GM12892 (cell line): ENCODE measurements at regions not wholly inside any gene's neighbourhood (a gene's known extent, or its start where the extent isn't known, plus 50 kb on each side); places are given as distances from the start of the nearest gene placed in this dataset.

Experiments
- DNase-seq: peaks from one replicate; pipeline ENCODE4 v3.0.0; 2011; ENCODE audit not compliant: insufficient read length
- FAIRE-seq: peaks from 2 replicates; lab custom pipeline; 2011; peaks lifted over from hg19 to GRCh38; lab: Jason Lieb, UNC
- POLR2A ChIP-seq: IDR thresholded peaks from 2 replicates; pipeline ENCODE4 v1.6.1; 2011; ENCODE audit warnings: low read depth, low read length, control low read depth
- POLR2AphosphoS5 ChIP-seq: IDR thresholded peaks from 2 replicates; pipeline ENCODE4 v1.6.1; 2011; ENCODE audit warnings: low read depth, low read length, control low read depth
- TAF1 ChIP-seq: IDR thresholded peaks from 2 replicates; pipeline ENCODE4 v1.6.1; 2011; ENCODE audit warnings: low read depth, mild to moderate bottlenecking, control low read depth, low read length, borderline replicate concordance

- TF ChIP-seq POLR2A (no peak), POLR2AphosphoS5 (no peak), TAF1 (no peak)
- DNase-seq (no peak), FAIRE-seq (no peak)
Observed at GRCh38 chr3:40871394-40871793, 327.9 kb upstream of the CTNNB1 start.

- DNase-seq = no peak
- no peak for FAIRE-seq
- TF ChIP-seq TAF1 = no peak
- TF ChIP-seq POLR2A = no peak
- TF ChIP-seq POLR2AphosphoS5 = no peak
Observed at GRCh38 chr3:40872258-40872920, 326.9 kb upstream of the CTNNB1 start.

- TF ChIP-seq POLR2AphosphoS5 (no peak), POLR2A (no peak), TAF1 (no peak)
- no peak for DNase-seq
- no peak for FAIRE-seq
Observed at GRCh38 chr3:40873476-40873875, 325.8 kb upstream of the CTNNB1 start.

GRCh38 chr3:40873934-40874699 is 325.2 kb upstream of the CTNNB1 start:
- TF ChIP-seq POLR2A (no peak), TAF1 (no peak), POLR2AphosphoS5 (no peak)
- no peak for FAIRE-seq
- DNase-seq = no peak

GRCh38 chr3:40875581-40875980 is 323.7 kb upstream of the CTNNB1 start:
- TF ChIP-seq POLR2A = no peak
- TF ChIP-seq POLR2AphosphoS5 = no peak
- TF ChIP-seq TAF1 = no peak
- DNase-seq (no peak), FAIRE-seq (no peak)

- TF ChIP-seq POLR2AphosphoS5 (no peak), TAF1 (no peak), POLR2A (no peak)
- DNase-seq = no peak
- no peak for FAIRE-seq
Observed at GRCh38 chr3:40876009-40876408, 323.3 kb upstream of the CTNNB1 start.

GRCh38 chr3:40876496-40876895 is 322.8 kb upstream of the CTNNB1 start:
- no peak for TF ChIP-seq POLR2AphosphoS5
- no peak for TF ChIP-seq TAF1
- no peak for TF ChIP-seq POLR2A
- FAIRE-seq = no peak

GRCh38 chr3:40877631-40878463 is 321.5 kb upstream of the CTNNB1 start:
- no peak for TF ChIP-seq TAF1
- TF ChIP-seq POLR2AphosphoS5 = no peak
- no peak for TF ChIP-seq POLR2A
- DNase-seq (no peak), FAIRE-seq (no peak)

More at GRCh38 chr3:40876496-40876895, 322.8 kb upstream of the CTNNB1 start:
- DNase-seq = no peak

- TF ChIP-seq POLR2A (no peak), TAF1 (no peak), POLR2AphosphoS5 (no peak)
- FAIRE-seq = no peak
- no peak for DNase-seq
Observed at GRCh38 chr3:40878464-40878905, 320.8 kb upstream of the CTNNB1 start.

- no peak for FAIRE-seq
- TF ChIP-seq POLR2A = no peak
- TF ChIP-seq POLR2AphosphoS5 = no peak
- no peak for TF ChIP-seq TAF1
- no peak for DNase-seq
Observed at GRCh38 chr3:40885430-40885829, 313.9 kb upstream of the CTNNB1 start.
